Activated CD4-positive, alpha-beta T cell treated with anti-CD3 and anti-CD28 coated beads for 24 hours (primary cell): ENCODE measurements at regions not wholly inside any gene's neighbourhood (a gene's known extent, or its start where the extent isn't known, plus 50 kb on each side); places are given as distances from the start of the nearest gene placed in this dataset.

Experiments
- DNase-seq, 2 donors: peaks; one replicate each; pipeline ENCODE4 v3.0.0-alpha.2; 2020; ENCODE audit warnings: low read depth in 2 of 2

DNA sequence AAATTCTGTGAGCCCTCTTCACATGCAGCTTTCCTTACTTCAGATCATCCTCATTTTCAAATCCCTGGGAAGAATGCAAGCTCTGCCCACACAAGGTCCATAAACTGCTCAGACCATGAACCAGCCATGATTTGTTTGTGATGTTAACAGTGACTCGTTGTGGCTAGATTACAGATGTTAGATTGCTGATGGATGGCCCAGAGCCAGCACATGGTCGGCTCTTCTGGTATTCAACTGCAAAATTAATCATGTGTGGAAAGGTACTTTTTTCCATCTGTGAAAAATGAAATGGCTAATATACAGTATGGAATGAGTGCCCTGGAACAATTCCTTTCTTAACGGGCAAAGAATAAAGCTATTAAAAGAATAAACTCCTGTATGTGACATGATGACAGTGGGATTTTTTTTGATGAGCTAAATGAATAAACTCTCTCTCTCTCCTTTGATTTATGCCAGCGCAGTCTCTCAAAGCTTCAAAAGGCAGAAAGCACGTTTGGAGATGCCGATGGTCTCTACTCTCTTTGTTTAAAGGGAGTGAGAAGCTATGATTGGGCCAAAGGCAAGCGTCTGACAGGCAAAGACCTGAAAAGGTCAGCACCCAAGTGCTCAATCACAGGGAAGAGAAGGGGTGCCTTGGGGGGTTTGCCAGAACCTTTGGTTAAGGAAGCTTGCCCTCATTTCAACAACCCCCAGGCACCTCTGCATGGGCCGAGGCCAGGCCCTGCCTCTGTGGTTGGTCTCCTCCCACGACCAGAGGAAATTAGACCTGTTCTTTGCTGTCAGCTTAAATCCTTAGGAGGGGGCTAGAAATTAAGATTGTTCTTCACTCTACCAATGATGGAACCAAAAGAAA lies 444.0 kb upstream of the NFE2L3 start:
- DNase-seq = no peak

GRCh38 chr7:25710959-25711358 lies 441.0 kb upstream of the NFE2L3 start:
- no peak for DNase-seq

DNA sequence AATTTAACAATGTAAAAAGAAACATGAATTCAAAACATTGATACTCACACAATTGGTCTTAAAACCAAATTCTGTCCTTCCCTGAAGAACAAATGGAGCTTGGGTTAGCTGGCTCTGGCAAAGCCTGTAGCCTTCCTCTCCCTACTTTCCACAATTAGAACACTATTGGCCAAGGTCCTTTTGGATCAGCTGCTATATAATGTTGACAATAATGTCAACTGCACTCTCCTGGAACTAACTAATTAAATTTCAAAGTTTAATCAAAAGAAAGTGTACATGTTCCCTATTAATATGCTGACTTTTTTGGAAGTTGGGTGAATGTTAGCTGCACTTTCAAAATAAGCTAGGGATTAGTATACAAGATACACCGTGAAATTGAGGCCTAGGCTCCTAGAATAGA lies 440.1 kb upstream of the NFE2L3 start:
- no peak for DNase-seq

- no peak for DNase-seq
Observed at GRCh38 chr7:25712500-25712899, 439.5 kb upstream of the NFE2L3 start.

- no peak for DNase-seq
Observed at GRCh38 chr7:25714013-25714412, 438.0 kb upstream of the NFE2L3 start.

DNA sequence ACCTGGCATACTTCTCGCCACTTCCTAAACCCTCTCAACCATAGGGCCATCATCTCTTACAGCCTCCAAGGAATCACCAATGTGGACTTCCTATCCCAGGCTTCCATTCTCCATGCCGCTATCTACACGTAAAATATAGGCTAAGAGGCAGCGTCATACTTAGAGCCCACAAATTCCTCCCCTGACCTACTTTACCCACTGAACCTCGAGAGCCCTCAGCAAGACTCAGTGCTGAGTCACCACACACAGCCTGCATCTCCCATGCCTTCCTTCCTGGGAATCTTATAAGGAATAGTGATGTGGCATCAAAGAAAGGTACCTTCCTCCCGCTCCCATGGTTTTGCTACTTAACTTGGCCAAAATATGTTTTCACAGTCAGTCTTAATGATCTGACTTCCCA lies 435.6 kb upstream of the NFE2L3 start:
- DNase-seq = no peak

DNA sequence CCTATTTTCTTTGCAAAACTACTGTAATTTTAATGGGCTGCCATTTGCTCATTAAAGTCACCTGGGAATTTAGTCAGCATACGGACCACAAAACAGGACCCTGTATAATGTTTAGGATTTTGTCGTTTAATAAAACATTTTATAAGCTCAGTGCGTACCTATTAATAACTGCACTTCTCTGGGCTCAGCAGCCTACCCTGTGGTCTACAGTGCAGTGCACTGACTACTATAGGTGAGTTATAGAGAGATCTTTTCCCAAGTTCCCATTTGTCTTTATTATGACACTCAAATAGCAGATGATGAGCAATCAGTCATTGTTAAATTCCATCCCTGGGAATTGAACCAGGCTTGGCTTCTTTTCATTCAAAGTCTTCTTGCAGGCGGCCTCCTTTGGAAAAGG lies 433.4 kb upstream of the NFE2L3 start:
- DNase-seq = no peak

DNA sequence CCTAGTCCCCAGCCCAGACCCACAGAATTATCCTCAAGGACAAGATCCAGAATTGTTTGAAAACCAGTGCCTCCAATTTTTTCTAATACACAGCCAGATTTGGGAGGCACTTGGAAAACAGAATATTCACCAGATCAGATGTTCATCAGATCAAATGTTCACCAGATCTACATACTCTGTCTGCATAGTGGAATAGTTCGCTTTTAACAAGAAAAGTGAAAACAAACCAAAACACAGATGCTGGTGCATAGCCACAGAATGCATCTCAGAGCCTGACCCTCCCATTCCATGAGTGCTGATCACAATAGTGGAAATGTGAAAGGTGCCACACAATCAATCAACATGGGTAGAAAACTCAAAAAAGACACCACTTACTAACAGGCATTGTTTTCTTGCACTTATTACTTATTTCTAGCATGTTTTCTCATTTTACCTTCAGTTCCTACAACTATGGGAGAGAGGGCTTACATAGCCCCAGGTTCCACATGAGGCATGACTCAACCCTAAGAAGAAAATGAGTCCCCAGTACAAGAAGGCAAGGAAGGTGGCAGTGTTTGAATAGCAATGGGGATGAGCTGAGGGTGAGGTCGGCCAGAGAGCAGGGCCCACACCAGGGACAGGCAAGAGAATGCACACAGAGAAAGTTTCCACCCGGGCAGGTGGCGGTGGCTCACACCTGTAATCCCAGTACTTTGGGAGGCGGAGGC lies 432.7 kb upstream of the NFE2L3 start:
- DNase-seq = no peak

GRCh38 chr7:25720427-25720826 lies 431.6 kb upstream of the NFE2L3 start:
- DNase-seq = no peak

DNA sequence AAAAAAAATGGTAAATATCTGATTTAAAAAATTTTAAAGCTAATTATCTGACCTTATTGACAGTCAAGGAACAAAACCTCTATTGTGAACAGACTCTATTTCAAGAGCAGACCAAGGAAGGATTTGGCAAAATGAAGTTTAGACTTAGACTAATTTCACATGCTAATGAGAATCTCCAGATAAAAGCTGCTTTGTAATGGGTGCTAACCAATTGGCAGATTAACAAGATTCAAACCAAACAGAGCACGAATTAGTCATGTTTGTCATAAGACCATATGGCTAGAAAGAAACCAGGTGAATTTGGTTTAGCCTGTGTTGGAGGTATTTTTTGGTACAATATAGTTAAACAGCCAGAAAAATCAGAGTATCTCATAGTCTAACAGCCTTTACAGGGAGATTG lies 429.1 kb upstream of the NFE2L3 start:
- DNase-seq = no peak

- no peak for DNase-seq
Observed at GRCh38 chr7:25725451-25725850, 426.5 kb upstream of the NFE2L3 start.

DNA sequence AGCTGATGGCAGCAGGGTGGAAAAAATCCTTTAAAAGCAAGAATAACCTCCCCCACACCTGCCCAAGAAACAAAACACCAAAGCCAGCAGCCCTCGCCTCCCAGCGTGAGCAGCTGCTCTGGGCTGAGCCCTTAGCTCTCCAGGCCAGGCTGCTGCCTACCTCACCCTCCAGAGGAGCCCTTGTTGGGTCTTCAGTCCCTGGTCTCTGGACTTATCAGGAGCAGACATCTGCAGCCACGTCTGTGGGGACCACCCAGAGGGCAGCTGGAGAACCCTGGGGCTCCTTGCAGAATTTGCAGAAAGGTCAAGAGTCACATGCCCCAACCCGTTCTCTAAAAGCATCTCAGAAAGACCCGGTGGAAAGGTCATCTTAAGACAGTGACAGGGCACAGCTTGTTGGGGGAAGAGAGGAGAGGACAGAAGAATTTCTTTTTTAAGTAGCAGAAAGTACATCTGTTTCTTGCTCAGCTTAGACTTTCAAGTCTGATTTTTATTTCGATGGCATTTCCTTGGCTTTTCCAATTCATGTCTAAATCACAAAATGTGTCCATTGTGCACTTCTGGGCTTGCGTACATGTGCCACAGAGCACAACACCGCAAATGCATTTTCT lies 425.7 kb upstream of the NFE2L3 start:
- no peak for DNase-seq

DNA sequence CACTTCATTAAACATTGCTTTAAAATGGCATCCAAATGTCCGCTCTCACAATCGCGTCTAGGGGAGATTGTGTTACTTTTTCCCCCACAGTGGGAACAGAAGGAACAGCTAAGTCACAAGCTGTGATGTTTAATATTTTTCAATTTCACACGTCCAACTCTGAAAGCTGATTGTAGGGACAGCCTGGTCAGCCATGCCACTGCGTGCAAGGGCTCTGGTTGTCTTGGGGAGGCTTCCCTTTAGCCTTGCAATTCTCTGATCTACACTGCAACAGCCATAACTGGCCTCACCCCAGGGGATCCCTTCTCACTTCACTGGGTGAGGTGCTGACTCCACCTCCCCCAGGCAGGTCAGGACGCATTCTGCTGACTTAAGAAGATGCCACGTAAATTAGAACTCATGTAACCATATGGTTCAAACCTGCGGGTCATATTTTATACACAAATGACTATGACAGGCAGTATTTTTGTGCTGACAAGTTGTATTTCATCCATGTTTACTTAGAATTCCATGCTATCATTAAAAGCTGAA lies 425.2 kb upstream of the NFE2L3 start:
- DNase-seq = no peak

DNA sequence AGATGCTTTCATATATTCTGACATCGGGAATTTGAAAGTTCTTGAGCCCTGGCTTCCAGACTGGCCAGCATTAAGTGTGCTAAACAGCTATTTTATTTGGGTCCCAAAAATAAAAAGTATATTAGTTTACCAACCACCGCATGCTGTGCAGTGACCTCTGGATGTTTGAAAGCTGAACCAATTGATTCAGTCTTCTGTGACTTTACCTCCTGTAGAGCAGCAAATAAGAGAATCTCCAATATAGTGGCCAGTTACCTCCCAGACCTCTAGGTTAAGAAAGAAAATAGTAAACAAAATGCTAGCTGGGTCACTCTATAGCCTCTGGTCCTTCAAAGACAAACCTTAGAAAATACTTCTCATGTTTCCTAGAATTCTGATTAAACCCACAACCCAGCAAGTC lies 424.6 kb upstream of the NFE2L3 start:
- DNase-seq = no peak

GRCh38 chr7:25727876-25728275 lies 424.1 kb upstream of the NFE2L3 start:
- DNase-seq = no peak

DNA sequence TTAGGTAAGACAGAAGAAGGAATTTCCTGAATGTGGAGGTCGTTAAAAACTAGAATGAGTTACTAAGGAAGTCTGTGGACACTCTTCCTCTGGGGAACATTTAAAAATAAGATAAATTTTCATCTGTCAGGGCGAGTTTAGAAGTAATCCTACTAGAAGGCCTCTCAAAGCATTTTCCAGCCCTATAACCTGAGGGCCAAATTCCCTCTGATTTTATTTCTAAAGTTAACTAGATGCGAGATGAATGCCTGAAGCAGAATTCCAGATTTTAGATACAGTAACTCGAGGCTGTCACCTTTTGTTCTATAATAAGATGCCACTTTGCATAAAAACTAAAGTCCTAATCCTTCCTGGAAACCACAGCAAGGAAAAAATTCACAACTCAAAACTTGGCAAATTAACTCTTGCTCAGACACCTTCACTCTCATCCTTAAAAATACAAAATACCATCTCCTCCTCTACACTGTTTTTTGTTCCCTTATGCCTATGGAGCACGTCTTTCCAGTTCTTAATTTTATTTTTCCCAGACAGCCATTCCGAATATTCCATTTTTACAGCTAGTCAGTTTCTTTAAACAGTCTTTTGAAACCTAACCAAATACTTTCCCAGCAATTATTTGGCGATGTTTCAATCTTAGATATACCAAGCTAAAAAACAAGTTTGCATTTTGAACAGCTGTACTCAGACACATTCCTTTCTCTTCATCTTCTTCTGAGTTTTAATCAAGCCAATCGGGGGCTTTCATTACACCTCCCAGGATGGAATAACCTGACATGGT lies 420.7 kb upstream of the NFE2L3 start:
- DNase-seq = no peak

GRCh38 chr7:25731846-25732245 lies 420.2 kb upstream of the NFE2L3 start:
- DNase-seq = no peak

- DNase-seq = no peak
Observed at GRCh38 chr7:25732766-25733217, 419.2 kb upstream of the NFE2L3 start.

DNA sequence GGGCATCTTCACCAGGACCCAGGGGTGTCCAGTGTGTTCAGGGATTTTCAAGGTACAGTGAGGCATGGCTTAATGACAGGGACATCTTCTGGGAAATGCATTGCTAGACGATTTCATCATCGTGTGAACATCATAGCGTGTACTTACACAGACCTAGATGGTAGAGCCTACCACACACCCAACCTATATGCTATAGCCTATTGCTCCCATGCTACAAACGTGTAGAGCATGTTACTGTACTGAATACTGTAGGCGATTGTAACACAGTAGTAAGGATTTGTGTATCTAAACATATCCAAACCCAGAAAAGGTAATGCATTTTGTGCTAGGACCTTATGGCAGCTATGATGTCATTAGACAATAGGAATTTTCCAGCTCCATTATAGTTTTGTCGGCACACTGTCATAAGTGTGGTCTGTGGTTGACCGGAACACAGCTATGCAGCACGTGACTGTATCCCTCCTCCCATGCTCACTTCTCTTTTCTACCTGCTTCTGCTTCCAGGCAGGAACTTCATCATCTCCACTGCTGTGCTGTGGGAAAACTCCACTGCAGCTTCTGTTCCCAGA lies 416.2 kb upstream of the NFE2L3 start:
- no peak for DNase-seq

DNA sequence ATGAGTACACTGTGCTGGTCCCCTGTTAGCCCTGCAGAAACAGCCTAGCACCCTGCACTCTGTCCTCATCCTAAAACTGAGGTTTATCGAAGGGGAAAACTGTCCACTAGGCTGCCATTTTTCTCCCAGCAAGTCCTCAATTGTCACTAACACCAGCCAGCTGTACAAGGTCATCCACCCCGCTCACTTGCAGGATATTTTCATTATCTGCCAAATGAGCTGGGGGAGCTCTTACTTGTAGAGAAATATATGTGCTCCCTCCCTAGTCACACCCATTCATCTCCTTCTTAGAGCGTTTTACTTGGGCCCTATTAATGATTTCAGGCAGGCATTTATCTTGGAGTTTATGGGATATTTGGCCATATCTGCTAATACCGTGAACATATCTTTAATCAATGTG lies 413.5 kb upstream of the NFE2L3 start:
- DNase-seq = no peak

- DNase-seq = no peak
Observed at GRCh38 chr7:25739143-25739542, 412.9 kb upstream of the NFE2L3 start.
